ENCODE measurements at regions not wholly inside any gene's neighbourhood (a gene's known extent, or its start where the extent isn't known, plus 50 kb on each side); places are given as distances from the start of the nearest gene placed in this dataset.

- TF ChIP-seq POLR2AphosphoS5 (IDR thresholded peaks at IDR 0.05; ENCODE audit: low read depth, low read length) (no peak), POLR2A (IDR thresholded peaks at IDR 0.05; ENCODE audit: low read depth, low read length) (no peak)
Observed at GRCh38 chr14:81849714-81850113, 316.1 kb upstream of the SEL1L start.

Measured in GM12891 (cell line).